ENCODE measurements at regions not wholly inside any gene's neighbourhood (a gene's known extent, or its start where the extent isn't known, plus 50 kb on each side); places are given as distances from the start of the nearest gene placed in this dataset.

- no peak for DNase-seq (ENCODE audit: low spot score)
These were observed 1556.6 kb upstream of the TMEFF2 start for GRCh38 chr2:193751299-193751698.

- no peak for DNase-seq (ENCODE audit: low spot score)
These were observed 1554.8 kb upstream of the TMEFF2 start for GRCh38 chr2:193749485-193749884.

GRCh38 chr2:193743089-193743488, 1548.4 kb upstream of the TMEFF2 start:
- no peak for DNase-seq (ENCODE audit: low spot score)

DNA sequence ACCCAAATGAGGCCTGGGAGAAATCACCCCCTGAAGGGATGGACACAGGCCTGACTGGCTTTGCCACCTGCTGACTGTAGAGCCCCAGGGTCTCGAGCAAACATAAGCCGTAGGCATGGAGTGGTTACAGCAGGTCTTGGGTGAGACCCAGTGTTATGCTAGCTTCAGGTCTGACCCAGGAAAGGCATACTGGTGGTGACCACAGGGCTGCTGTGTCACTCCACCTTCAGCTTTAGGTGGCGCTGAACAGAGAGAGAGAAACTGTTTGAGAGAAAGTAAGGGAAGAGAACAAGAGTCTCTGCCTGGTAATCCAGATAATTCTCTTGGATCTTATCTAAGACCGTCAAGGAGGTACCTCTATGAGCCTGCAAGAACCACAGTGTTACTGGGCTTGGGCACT, 1544.2 kb upstream of the TMEFF2 start:
- DNase-seq (ENCODE audit: low spot score) = no peak

GRCh38 chr2:193712912-193713311, 1518.2 kb upstream of the TMEFF2 start:
- no peak for DNase-seq (ENCODE audit: low spot score)

GRCh38 chr2:193703411-193703810, 1508.7 kb upstream of the TMEFF2 start:
- DNase-seq (ENCODE audit: low spot score) = no peak

- DNase-seq (ENCODE audit: low spot score) = no peak
These were observed 1506.8 kb upstream of the TMEFF2 start for GRCh38 chr2:193701484-193701883.

- no peak for DNase-seq (ENCODE audit: low spot score)
These were observed 1500.6 kb upstream of the TMEFF2 start for GRCh38 chr2:193695367-193695766.

DNA sequence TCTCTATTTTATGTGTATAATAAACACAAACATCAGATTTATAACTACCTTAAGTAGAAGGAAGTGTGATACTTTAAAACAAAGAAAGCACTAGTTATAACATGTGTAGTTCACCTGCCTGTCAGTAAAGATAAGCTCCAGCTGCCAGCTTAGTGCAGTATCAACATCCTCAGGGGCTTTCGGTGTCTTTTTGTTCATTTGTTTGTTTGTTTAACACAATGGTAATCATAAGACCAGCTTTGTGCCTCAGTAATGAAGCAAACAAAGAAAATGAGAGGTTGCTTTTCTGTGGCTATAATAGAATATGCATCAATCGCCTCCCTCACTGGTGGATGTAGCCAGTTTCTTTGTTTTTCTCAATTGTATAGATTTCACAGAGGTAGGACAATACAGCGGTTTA, 1499.0 kb upstream of the TMEFF2 start:
- DNase-seq (ENCODE audit: low spot score) = no peak

GRCh38 chr2:193690572-193690971, 1495.8 kb upstream of the TMEFF2 start:
- DNase-seq (ENCODE audit: low spot score) = no peak

- DNase-seq (ENCODE audit: low spot score) = no peak
These were observed 1492.5 kb upstream of the TMEFF2 start for GRCh38 chr2:193687195-193687594.

- no peak for DNase-seq (ENCODE audit: low spot score)
These were observed 1485.1 kb upstream of the TMEFF2 start for GRCh38 chr2:193679847-193680246.

GRCh38 chr2:193670478-193670877, 1475.7 kb upstream of the TMEFF2 start:
- no peak for DNase-seq (ENCODE audit: low spot score)

GRCh38 chr2:193668557-193669323, 1474.0 kb upstream of the TMEFF2 start:
- DNase-seq (ENCODE audit: low spot score) = no peak

DNA sequence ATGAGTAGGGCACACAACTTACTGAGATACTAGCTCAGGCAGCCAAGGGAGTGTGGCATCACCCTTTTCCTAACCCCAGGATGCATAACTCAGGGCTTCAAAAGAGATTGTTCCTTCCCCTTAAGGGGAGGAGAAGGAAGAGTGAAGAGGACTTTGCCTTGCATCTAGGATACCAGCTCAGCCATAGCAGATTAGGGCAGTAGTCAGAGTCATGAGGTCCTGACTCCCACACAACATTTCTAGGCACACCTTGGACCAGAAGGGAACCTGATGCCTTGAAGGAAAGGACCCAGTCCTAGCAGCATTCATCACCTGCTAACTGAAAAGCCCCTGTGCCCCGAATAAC, 1433.2 kb upstream of the TMEFF2 start:
- DNase-seq (ENCODE audit: low spot score) = no peak

- no peak for DNase-seq (ENCODE audit: low spot score)
These were observed 1432.6 kb upstream of the TMEFF2 start for GRCh38 chr2:193627187-193627926.

DNA sequence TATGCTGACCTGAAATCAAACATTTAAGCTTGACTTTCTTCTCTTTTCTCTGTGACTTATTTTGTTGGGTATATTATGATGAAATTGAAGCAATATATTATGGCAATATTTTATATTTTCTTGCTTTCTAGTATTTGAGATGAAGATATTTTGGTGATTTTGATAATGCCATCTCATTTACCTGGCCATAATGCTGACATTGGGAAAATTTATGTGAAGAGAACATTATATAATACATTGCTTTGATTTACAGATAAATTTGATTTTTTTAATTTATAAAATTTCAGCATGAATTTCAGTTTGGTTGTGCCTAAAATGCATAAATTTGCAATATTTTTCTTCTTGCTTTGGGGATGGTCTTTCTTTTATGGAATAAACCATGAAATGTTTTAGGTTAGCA, 1413.7 kb upstream of the TMEFF2 start:
- DNase-seq (ENCODE audit: low spot score) = no peak

DNA sequence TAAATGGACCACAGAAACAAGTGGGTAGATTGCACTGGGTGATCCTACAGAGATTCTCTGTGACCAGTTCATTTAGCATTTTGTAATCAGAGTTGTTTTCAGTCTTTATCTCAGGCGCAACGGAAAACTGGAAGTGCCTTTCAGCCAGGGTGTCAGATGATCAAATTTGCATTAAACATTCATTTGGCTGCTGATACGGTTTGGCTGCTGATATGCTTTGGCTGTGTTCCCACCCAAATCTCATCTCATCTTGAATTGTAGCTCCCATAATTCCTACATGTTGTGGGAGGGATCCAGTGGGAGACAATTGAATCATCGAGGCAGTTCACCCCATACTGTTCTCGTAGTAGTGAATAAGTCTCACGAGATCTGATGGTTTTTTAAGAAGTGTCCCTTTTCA, 1396.1 kb upstream of the TMEFF2 start:
- no peak for DNase-seq (ENCODE audit: low spot score)

- peak; percentile 6 for DNase-seq (ENCODE audit: low spot score)
These were observed 1389.8 kb upstream of the TMEFF2 start for GRCh38 chr2:193584522-193584938.

- no peak for DNase-seq (ENCODE audit: low spot score)
These were observed 1389.1 kb upstream of the TMEFF2 start for GRCh38 chr2:193583638-193584400.

GRCh38 chr2:193581807-193582206, 1387.1 kb upstream of the TMEFF2 start:
- DNase-seq (ENCODE audit: low spot score) = no peak

GRCh38 chr2:193580176-193580950, 1385.6 kb upstream of the TMEFF2 start:
- no peak for DNase-seq (ENCODE audit: low spot score)
